A549 (cell line): ENCODE measurements at regions not wholly inside any gene's neighbourhood (a gene's known extent, or its start where the extent isn't known, plus 50 kb on each side); places are given as distances from the start of the nearest gene placed in this dataset.

Experiments
- ATAC-seq, 2 experiments: fragments of 200-7000 bp in 1 of 2; fragments of >200 bp in 1 of 2; cut with Nextera tagmentation in 1 of 2; cut with Tn5 transposase in 1 of 2; 3 replicates each; pipeline versions ENCODE4 v1.8.0 to v1.9.1; 2018 to 2020; ENCODE audit warnings: mild to moderate bottlenecking in 1 of 2, moderate library complexity in 1 of 2
- CTCF ChIA-PET: fragments of 300-600 bp; sonication (Branson Sonifier 250); formaldehyde crosslinking; extraction: SDS; loops from one replicate; lab custom pipeline; 2021; ENCODE audit warnings: antibody characterized with exemption, inconsistent platforms; lab: Yijun Ruan, JAX
- POLR2A ChIA-PET: fragments of 350-600 bp; formaldehyde crosslinking; extraction: SDS; loops from one replicate; lab custom pipeline; 2021; ENCODE audit warnings: antibody characterized with exemption, inconsistent platforms; lab: Yijun Ruan, JAX
- DNase-seq, 2 experiments: peaks; one replicate each; pipeline versions ENCODE4 v3.0.0 to v3.0.0-alpha.2; 2011 to 2016; ENCODE audit warnings: low read depth in 1 of 2, low spot score in 1 of 2
- FAIRE-seq: peaks from 2 replicates; lab custom pipeline; 2011; peaks lifted over from hg19 to GRCh38; lab: Jason Lieb, UNC
- H3K27ac ChIP-seq, 2 experiments: fragments of >200 bp; sonication (Bioruptor Twin); formaldehyde crosslinking; 3 replicates each; pipeline ENCODE4 v1.5.1; 2016 to 2017
- H3K4me1 ChIP-seq: fragments of >200 bp; sonication (Bioruptor Twin); formaldehyde crosslinking; 3 replicates; pipeline ENCODE4 v1.6.1; 2016
- H3K4me2 ChIP-seq: fragments of >200 bp; sonication (Bioruptor Twin); formaldehyde crosslinking; 3 replicates; pipeline ENCODE4 v1.6.1; 2016
- H3K4me3 ChIP-seq: fragments of >200 bp; sonication (Bioruptor Twin); formaldehyde crosslinking; 3 replicates; pipeline ENCODE4 v1.5.1; 2016
- H3K9me3 ChIP-seq: fragments of >200 bp; sonication (Bioruptor Twin); formaldehyde crosslinking; 3 replicates; pipeline ENCODE4 v1.6.1; 2016
- CHD2 ChIP-seq: fragments of 150-350 bp; IDR thresholded peaks from 2 replicates; pipeline ENCODE4 v1.6.1; 2014; ENCODE audit warnings: low read length; ENCODE audit not compliant: partially characterized antibody
- EHF ChIP-seq: fragments of 250-450 bp; sonication (Bioruptor Pico); IDR thresholded peaks from 2 replicates; pipeline ENCODE4 v1.5.0; 2020; ENCODE audit warnings: mild to moderate bottlenecking
- EP300 ChIP-seq, 2 experiments: fragments of >200 bp; sonication (Bioruptor Twin); formaldehyde crosslinking; IDR thresholded peaks; 2 replicates in 1 of 2; 3 replicates in 1 of 2; pipeline ENCODE4 v1.6.1; 2016 to 2017
- ESRRA ChIP-seq: fragments of 150-350 bp; IDR thresholded peaks from 2 replicates; pipeline ENCODE4 v1.6.1; 2014; ENCODE audit warnings: mild to moderate bottlenecking, low read length, borderline replicate concordance
- FOSB ChIP-seq: fragments of 250-450 bp; sonication (Bioruptor Pico); IDR thresholded peaks from 2 replicates; pipeline ENCODE4 v1.5.0; 2020; ENCODE audit warnings: mild to moderate bottlenecking, moderate library complexity
- FOSL2 ChIP-seq, 2 experiments: fragments of 450-650 bp in 1 of 2; fragments of >200 bp in 1 of 2; sonication (Bioruptor Twin) in 1 of 2; formaldehyde crosslinking; IDR thresholded peaks; 2 replicates each; pipeline versions ENCODE4 v1.5.0 to v1.6.1; 2016 to 2020; ENCODE audit warnings: mild to moderate bottlenecking in 1 of 2, moderate library complexity in 1 of 2
- GATA3 ChIP-seq: IDR thresholded peaks from 2 replicates; pipeline ENCODE4 v1.6.1; 2012; ENCODE audit warnings: borderline replicate concordance
- HDAC2 ChIP-seq: fragments of 200-600 bp; sonication (generic); IDR thresholded peaks from 2 replicates; pipeline ENCODE4 v1.6.1; 2016
- HEYL ChIP-seq: fragments of 250-450 bp; sonication (Bioruptor Pico); IDR thresholded peaks from 2 replicates; pipeline ENCODE4 v1.8.0; 2021; ENCODE audit warnings: mild to moderate bottlenecking, moderate library complexity
- HOXB5 ChIP-seq: fragments of 250-450 bp; sonication (Bioruptor Pico); IDR thresholded peaks from 2 replicates; pipeline ENCODE4 v1.5.0; 2020; ENCODE audit warnings: mild to moderate bottlenecking, moderate library complexity
- KDM1A ChIP-seq: fragments of 200-600 bp; sonication (generic); IDR thresholded peaks from 2 replicates; pipeline ENCODE4 v1.6.1; 2016; ENCODE audit warnings: low read depth, mild to moderate bottlenecking
- KDM5A ChIP-seq: fragments of 200-600 bp; sonication (generic); IDR thresholded peaks from 2 replicates; pipeline ENCODE4 v1.6.1; 2016; ENCODE audit warnings: antibody characterized with exemption, mild to moderate bottlenecking
- MAX ChIP-seq: IDR thresholded peaks from 2 replicates; pipeline ENCODE4 v1.6.1; 2012
- MAZ ChIP-seq: fragments of 150-350 bp; IDR thresholded peaks from 2 replicates; pipeline ENCODE4 v1.6.1; 2014; ENCODE audit warnings: antibody characterized with exemption, low read depth, low read length, borderline replicate concordance
- MYC ChIP-seq: IDR thresholded peaks from 2 replicates; pipeline ENCODE4 v1.6.1; 2012; ENCODE audit warnings: mild to moderate bottlenecking, inconsistent platforms, low read length, improper control_type of control experiment, borderline replicate concordance
- POLR2A ChIP-seq: IDR thresholded peaks from 2 replicates; pipeline ENCODE4 v1.6.1; 2012; ENCODE audit warnings: mild to moderate bottlenecking, low read length
- POLR2AphosphoS2 ChIP-seq: conservative IDR thresholded peaks from 2 replicates; pipeline ENCODE4 v1.6.1; 2012; ENCODE audit warnings: low read length, improper control_type of control experiment, inconsistent platforms
- RAD21 ChIP-seq, 2 experiments: fragments of >200 bp in 1 of 2; sonication (Bioruptor Twin) in 1 of 2; formaldehyde crosslinking in 1 of 2; IDR thresholded peaks in 1 of 2; conservative IDR thresholded peaks in 1 of 2; 2 replicates in 1 of 2; 3 replicates in 1 of 2; pipeline ENCODE4 v1.6.1; 2012 to 2018; ENCODE audit warnings: inconsistent platforms in 1 of 2
- RARB ChIP-seq: fragments of 250-450 bp; sonication (Bioruptor Pico); IDR thresholded peaks from 2 replicates; pipeline ENCODE4 v1.8.0; 2021; ENCODE audit warnings: mild to moderate bottlenecking, moderate library complexity
- REST ChIP-seq: fragments of 200-600 bp; sonication (generic); IDR thresholded peaks from 2 replicates; pipeline ENCODE4 v1.6.1; 2016; ENCODE audit warnings: antibody characterized with exemption, mild to moderate bottlenecking, moderate library complexity
- RFX5 ChIP-seq: fragments of 450-650 bp; IDR thresholded peaks from 2 replicates; pipeline ENCODE4 v1.7.1; 2014; ENCODE audit warnings: antibody characterized with exemption, mild to moderate bottlenecking, moderate library complexity
- SREBF2 ChIP-seq: fragments of 450-650 bp; IDR thresholded peaks from 2 replicates; pipeline ENCODE4 v1.6.1; 2014; ENCODE audit warnings: mild to moderate bottlenecking, moderate library complexity
- TFCP2L1 ChIP-seq: fragments of 250-450 bp; sonication (Bioruptor Pico); IDR thresholded peaks from 2 replicates; pipeline ENCODE4 v1.5.0; 2021; ENCODE audit warnings: mild to moderate bottlenecking
- WGBS: methylation state at CpG from one replicate; pipeline ENCODE4 v1.1.6; 2017; ENCODE audit errors: missing lambda C conversion rate; 5-methylcytosine and 5-hydroxymethylcytosine counted together
- TF ChIP-seq, protein P1 (sequence below): fragments of >200 bp; sonication (Bioruptor Twin); formaldehyde crosslinking; IDR thresholded peaks from 3 replicates; pipeline ENCODE4 v1.6.1; 2016

DNA sequence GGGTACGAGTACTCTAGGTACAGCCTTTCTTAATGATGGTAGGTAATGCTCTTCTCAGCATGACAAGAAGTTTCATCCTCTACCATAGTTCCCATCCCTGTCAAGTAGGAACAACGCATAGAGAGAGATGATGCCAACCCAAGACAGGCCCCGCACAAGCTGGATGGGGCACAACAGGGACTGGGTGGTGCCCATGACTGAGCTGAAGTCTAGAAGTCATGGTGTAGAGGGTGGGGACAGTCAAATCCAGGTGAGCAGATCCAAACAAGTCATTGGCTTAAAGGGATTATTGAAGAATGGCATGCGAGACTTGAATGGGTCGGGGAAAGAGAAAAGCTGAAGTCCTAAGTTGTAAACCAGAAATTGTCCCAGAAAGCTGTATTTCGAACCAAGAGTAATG is 84.2 kb upstream of the MDM1 start:
- WGBS, result 82% methylated on average over 6 of the region's 6 CpGs
- POLR2A ChIA-PET, result no interaction called here

DNA sequence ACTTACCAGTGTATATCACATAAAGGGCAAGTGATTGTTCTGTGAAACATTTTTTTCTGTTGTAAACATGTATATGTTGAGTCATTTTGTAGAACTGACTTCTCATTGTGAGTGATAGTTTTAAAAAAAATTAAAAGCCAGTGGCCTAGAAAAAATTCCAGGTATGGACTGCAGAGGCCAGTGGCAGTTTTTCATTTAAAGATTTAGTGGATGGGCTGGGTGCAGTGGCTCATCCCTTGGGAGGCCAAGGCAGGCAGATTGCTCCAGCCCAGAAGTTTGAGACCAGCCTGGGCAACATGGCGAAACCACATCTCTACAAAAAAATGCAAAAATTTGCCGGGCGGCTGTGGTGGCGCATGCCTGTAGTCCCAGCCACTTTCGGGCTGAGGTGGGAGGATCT is 84.7 kb upstream of the MDM1 start:
- 92% methylated on average over 5 of the region's 5 CpGs for WGBS
- no peak overlapping the region for H3K4me3 ChIP-seq
- DNase-seq (no peak), ATAC-seq (no peak)
- no peak overlapping the region for H3K4me2 ChIP-seq
- no peak overlapping the region for H3K27ac ChIP-seq
- CTCF ChIA-PET, result no interaction called here
- TF ChIP-seq CHD2 (no peak), FOSL2 (IDR thresholded peaks at IDR 0.05) (no peak), FOSL2 (CRISPR knock-in tag; IDR thresholded peaks at IDR 0.05) (no peak), RFX5 (no peak), SREBF2 (no peak), ESRRA (no peak), MAX (no peak), KDM1A (no peak), MAZ (no peak), HDAC2 (no peak), EP300 (IDR thresholded peaks at IDR 0.05) (no peak), REST (no peak), MYC (no peak), TFCP2L1 (CRISPR knock-in tag) (no peak), RARB (CRISPR knock-in tag) (no peak), GATA3 (no peak), RAD21 (conservative IDR thresholded peaks at IDR 0.05 in 1 of 2, IDR thresholded peaks at IDR 0.05 in 1 of 2) (no peak), HEYL (CRISPR knock-in tag) (no peak), KDM5A (no peak)
- TF ChIP-seq, protein P1, sequence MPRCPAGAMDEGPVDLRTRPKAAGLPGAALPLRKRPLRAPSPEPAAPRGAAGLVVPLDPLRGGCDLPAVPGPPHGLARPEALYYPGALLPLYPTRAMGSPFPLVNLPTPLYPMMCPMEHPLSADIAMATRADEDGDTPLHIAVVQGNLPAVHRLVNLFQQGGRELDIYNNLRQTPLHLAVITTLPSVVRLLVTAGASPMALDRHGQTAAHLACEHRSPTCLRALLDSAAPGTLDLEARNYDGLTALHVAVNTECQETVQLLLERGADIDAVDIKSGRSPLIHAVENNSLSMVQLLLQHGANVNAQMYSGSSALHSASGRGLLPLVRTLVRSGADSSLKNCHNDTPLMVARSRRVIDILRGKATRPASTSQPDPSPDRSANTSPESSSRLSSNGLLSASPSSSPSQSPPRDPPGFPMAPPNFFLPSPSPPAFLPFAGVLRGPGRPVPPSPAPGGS, result no peak
- TF ChIP-seq, all 56 proteins: peak for 0
- Histone ChIP-seq H3K4me1 (no peaks in the 10 kb centered on the region), H3K9me3 (no peaks in the 10 kb centered on the region)
- no peak for FAIRE-seq
- POLR2A ChIA-PET, result no interaction called here

More for the DNA sequence above, 84.2 kb upstream of the MDM1 start:
- H3K4me1 ChIP-seq, result no peaks in the 10 kb centered on the region
- no peak for TF ChIP-seq EHF (CRISPR knock-in tag)
- H3K9me3 ChIP-seq, result no peaks in the 10 kb centered on the region
- DNase-seq (no peak), ATAC-seq (no peak), FAIRE-seq (no peak)
- CTCF ChIA-PET, result interaction anchor here (1.3 kb wide), 1 partner anchor 13 kb away, joined by 3 read pairs; no protein-coding TSS in a partner anchor
- H3K4me2 ChIP-seq, result no peak overlapping the region
- no peak overlapping the region for H3K4me3 ChIP-seq
- H3K27ac ChIP-seq, result no peak overlapping the region

GRCh38 chr12:68418137-68418460 is 85.9 kb upstream of the MDM1 start:
- ATAC-seq (no peak), FAIRE-seq (no peak), DNase-seq (no peak)
- Histone ChIP-seq H3K9me3 (no peaks in the 10 kb centered on the region), H3K4me2 (no peak overlapping the region), H3K4me1 (no peaks in the 10 kb centered on the region), H3K4me3 (no peak overlapping the region), H3K27ac (no peak overlapping the region)
- POLR2A ChIA-PET, result no interaction called here
- no peak for TF ChIP-seq POLR2AphosphoS2
- TF ChIP-seq FOSB, result no peak
- no peak for TF ChIP-seq POLR2A
- TF ChIP-seq HOXB5, result no peak
- CTCF ChIA-PET, result no interaction called here
